Thymus (tissue), 11 donors: ENCODE measurements at regions not wholly inside any gene's neighbourhood (a gene's known extent, or its start where the extent isn't known, plus 50 kb on each side); places are given as distances from the start of the nearest gene placed in this dataset.
A peak's percentile ranks its signal among the peaks of the same experiment; 100 is the strongest.

Source experiments
- DNase-seq, 9 donors: peaks; one replicate each; pipeline ENCODE4 v3.0.0-alpha.2; 2013; ENCODE audit warnings: low spot score in 9 of 9, low read depth in 6 of 9, missing footprints in 1 of 9
- H3K27ac ChIP-seq, 2 donors: one replicate each; pipeline ENCODE4 v1.5.1; 2013; ENCODE audit warnings: control low read depth in 1 of 2, low read depth in 1 of 2, low read length in 1 of 2, mild to moderate bottlenecking in 1 of 2, moderate library complexity in 1 of 2
- H3K27me3 ChIP-seq, 2 donors: one replicate each; pipeline ENCODE4 v1.5.1; 2013; ENCODE audit warnings: low read length in 1 of 2; ENCODE audit not compliant: control insufficient read depth in 2 of 2, insufficient read depth in 1 of 2
- H3K36me3 ChIP-seq, 2 donors: one replicate each; pipeline ENCODE4 v1.5.1; 2013; ENCODE audit warnings: low read length in 1 of 2, mild to moderate bottlenecking in 1 of 2, moderate library complexity in 1 of 2; ENCODE audit not compliant: control insufficient read depth in 2 of 2, insufficient read depth in 2 of 2
- H3K4me1 ChIP-seq, 2 donors: one replicate each; pipeline ENCODE4 v1.5.1; 2013; ENCODE audit warnings: low read length in 2 of 2; ENCODE audit not compliant: control insufficient read depth in 2 of 2, insufficient read depth in 2 of 2
- H3K4me3 ChIP-seq, 2 donors: one replicate each; pipeline ENCODE4 v1.5.1; 2013; ENCODE audit warnings: low read length in 2 of 2, control low read depth in 1 of 2, mild to moderate bottlenecking in 1 of 2
- H3K9me3 ChIP-seq, 2 donors: one replicate each; pipeline ENCODE4 v1.5.1; 2013; ENCODE audit warnings: low read length in 1 of 2, mild to moderate bottlenecking in 1 of 2; ENCODE audit not compliant: control insufficient read depth in 2 of 2, insufficient read depth in 1 of 2
- WGBS: extraction: QIAGEN DNeasy Blood & Tissue Kit; methylation state at CpG from one replicate; pipeline ENCODE4 v1.1.7; 2013; 5-methylcytosine and 5-hydroxymethylcytosine counted together
- donor health status: healthy.

- H3K4me3 ChIP-seq, result no peak overlapping the region
- H3K27ac ChIP-seq, result no peak overlapping the region
- H3K36me3 ChIP-seq, result no peaks in the 10 kb centered on the region
- 93% methylated on average over 14 of the region's 14 CpGs for WGBS
- H3K4me1 ChIP-seq, result peaks cover 28 to 57% of the 10 kb centered on the region in 2 donors
- peaks cover 27 to 41% of the 10 kb centered on the region in 2 donors for H3K27me3 ChIP-seq
- H3K9me3 ChIP-seq, result peaks cover 7% of the 10 kb centered on the region in 2 donors
- DNase-seq, result no peak
These were observed 159.4 kb downstream of the KLF13 start for GRCh38 chr15:31485911-31486461.

- Histone ChIP-seq H3K9me3 (peaks cover 7% of the 10 kb centered on the region in 2 donors), H3K36me3 (no peaks in the 10 kb centered on the region), H3K27ac (no peak overlapping the region), H3K4me1 (peaks cover 26 to 53% of the 10 kb centered on the region in 2 donors), H3K27me3 (peaks cover 27 to 41% of the 10 kb centered on the region in 2 donors), H3K4me3 (no peak overlapping the region)
- no peak for DNase-seq
- WGBS, result 81% methylated on average over 11 of the region's 11 CpGs
These were observed 159.9 kb downstream of the KLF13 start for GRCh38 chr15:31486506-31486905.

- 97% methylated on average over 19 of the region's 19 CpGs for WGBS
- peaks cover 20 to 53% of the 10 kb centered on the region in 2 donors for H3K4me1 ChIP-seq
These were observed 160.5 kb downstream of the KLF13 start for GRCh38 chr15:31486906-31487695.

GRCh38 chr15:31487811-31488436 lies 161.3 kb downstream of the KLF13 start:
- WGBS, result 71% methylated on average over 6 of the region's 6 CpGs
- Histone ChIP-seq H3K27ac (no peak overlapping the region), H3K27me3 (peaks cover 16 to 28% of the 10 kb centered on the region in 2 donors), H3K9me3 (peaks cover 7% of the 10 kb centered on the region in 2 donors), H3K36me3 (no peaks in the 10 kb centered on the region), H3K4me1 (peaks cover 18 to 46% of the 10 kb centered on the region in 2 donors), H3K4me3 (no peak overlapping the region)
- DNase-seq, result no peak

More at GRCh38 chr15:31486906-31487695, 160.5 kb downstream of the KLF13 start:
- DNase-seq, result no peak
- H3K4me3 ChIP-seq, result no peak overlapping the region
- no peak overlapping the region for H3K27ac ChIP-seq
- H3K27me3 ChIP-seq, result peaks cover 23 to 36% of the 10 kb centered on the region in 2 donors
- no peaks in the 10 kb centered on the region for H3K36me3 ChIP-seq
- peaks cover 7% of the 10 kb centered on the region in 2 donors for H3K9me3 ChIP-seq

GRCh38 chr15:31488437-31489204 lies 162.0 kb downstream of the KLF13 start:
- H3K36me3 ChIP-seq, result no peaks in the 10 kb centered on the region
- peaks cover 7% of the 10 kb centered on the region in 2 donors for H3K9me3 ChIP-seq
- H3K27ac ChIP-seq, result no peak overlapping the region
- H3K4me3 ChIP-seq, result no peak overlapping the region
- peak in 8 of 9 donors; percentile 60 to 88 (median 75) for DNase-seq
- H3K4me1 ChIP-seq, result peaks cover 13 to 45% of the 10 kb centered on the region in 2 donors
- peaks cover 10 to 24% of the 10 kb centered on the region in 2 donors for H3K27me3 ChIP-seq
- WGBS, result 45% methylated on average over 7 of the region's 7 CpGs

DNA sequence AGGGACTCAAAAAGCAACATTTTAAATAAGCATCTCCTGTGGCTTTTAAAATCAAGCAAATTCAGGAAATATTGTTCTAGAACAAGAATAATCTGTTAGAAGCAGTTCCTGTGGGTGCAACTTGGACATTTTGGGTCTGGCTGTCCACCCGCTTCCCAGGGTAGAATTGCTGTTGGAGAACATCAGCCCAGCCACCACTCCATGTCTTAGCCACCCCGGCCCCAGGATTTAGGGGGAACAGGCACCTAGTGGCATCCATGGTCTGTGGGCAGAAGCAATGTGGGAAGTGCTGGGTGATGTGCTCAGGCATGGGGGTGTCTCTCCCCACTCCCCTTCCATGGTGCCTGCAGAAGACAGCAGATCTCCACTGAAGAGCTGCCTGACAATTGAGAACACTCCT lies 162.6 kb downstream of the KLF13 start:
- Histone ChIP-seq H3K36me3 (no peaks in the 10 kb centered on the region), H3K9me3 (peaks cover 3% of the 10 kb centered on the region in 2 donors), H3K27ac (no peak overlapping the region), H3K4me1 (peaks cover 13 to 42% of the 10 kb centered on the region in 2 donors), H3K4me3 (no peak overlapping the region), H3K27me3 (peaks cover 3 to 19% of the 10 kb centered on the region in 2 donors)
- DNase-seq, result no peak
- 97% methylated on average over 2 of the region's 2 CpGs for WGBS

DNA sequence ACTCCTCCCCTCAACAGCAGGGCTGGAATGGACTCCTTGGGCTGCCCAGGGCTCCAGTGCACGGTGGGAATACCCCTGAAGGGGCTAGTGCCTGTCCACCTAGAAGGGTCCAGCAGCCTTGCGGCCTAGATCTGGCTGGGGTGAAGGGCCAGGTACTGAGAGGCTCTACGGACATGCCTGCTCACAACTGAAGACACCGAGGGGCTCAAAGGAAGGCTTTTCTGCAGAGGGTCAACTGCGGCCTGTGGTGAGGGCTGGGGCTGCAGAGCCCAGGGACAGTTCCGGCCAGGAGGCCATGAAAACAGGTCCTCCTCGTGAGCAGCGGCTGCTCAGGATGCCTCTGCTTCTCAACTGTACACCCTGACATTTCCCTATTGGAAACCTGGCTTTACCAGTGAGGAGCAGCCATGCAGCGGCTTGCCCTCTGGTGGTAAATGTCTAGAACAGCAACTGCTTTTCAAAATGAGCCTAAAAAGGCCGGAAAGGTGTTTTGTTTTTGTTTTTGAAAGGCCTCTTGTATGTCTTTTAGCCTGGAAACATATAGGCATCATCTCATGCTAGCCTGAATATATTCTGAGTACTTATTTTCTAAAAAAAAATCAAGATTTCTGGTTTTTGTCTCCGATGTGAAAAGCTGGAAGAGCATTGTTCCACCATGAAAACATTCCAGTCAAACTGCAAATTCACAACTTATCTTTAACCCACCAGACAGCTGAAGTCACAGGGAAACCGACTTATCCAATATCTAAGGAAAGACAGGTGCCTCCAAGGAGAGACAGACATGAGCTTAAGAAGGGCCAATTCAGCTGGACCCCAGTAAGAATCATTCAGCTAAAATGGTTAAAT lies 163.4 kb downstream of the KLF13 start:
- WGBS, result 53% methylated on average over 12 of the region's 12 CpGs
- H3K27me3 ChIP-seq, result peaks cover 2 to 12% of the 10 kb centered on the region in 2 donors
- DNase-seq, result peak in 2 of 9 donors; percentile 51 to 70
- no peaks in the 10 kb centered on the region for H3K36me3 ChIP-seq
- H3K4me3 ChIP-seq, result no peak overlapping the region
- peaks cover 13 to 39% of the 10 kb centered on the region in 2 donors for H3K4me1 ChIP-seq
- H3K27ac ChIP-seq, result no peak overlapping the region
- no peaks in the 10 kb centered on the region for H3K9me3 ChIP-seq

DNA sequence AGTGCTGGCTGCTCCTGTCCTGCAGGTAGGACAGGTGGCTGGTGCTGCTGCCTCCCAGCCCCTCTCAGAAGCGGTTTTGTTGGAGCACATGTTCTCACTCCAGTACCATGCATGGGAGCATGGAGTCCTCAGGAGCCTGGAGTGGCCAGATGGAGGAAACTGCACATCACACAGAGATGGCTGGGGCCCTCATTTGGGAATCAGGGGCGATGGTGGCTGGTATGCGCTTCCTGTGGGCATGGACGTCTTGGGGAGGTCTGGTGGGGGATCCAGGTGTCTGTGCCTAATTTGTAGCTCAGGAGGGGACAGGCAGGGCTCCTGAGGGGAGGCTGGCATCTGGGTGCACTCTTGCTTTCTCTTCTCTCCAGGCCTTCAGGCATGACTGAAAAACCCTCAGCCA lies 168.2 kb downstream of the KLF13 start:
- Histone ChIP-seq H3K36me3 (no peaks in the 10 kb centered on the region), H3K9me3 (no peaks in the 10 kb centered on the region), H3K27ac (no peak overlapping the region), H3K4me1 (peaks cover 0 to 2% of the 10 kb centered on the region in 2 donors), H3K4me3 (no peak overlapping the region), H3K27me3 (peaks cover 0 to 5% of the 10 kb centered on the region in 2 donors)
- WGBS, result 86% methylated on average over 4 of the region's 4 CpGs
- DNase-seq, result no peak
